ENCODE measurements at regions not wholly inside any gene's neighbourhood (a gene's known extent, or its start where the extent isn't known, plus 50 kb on each side); places are given as distances from the start of the nearest gene placed in this dataset.
"Not testable (repeated sequence)": the region's sequence is repeated elsewhere in the genome, so short reads cannot be mapped to it uniquely, and the experiment has no call there.

- DNase-seq (ENCODE audit: extremely low read depth, low read depth) = no peak
- no peak overlapping the region for H3K4me3 ChIP-seq (replicated peaks; ENCODE audit: low read depth, low read length)
- TF ChIP-seq CTCF (IDR thresholded peaks at IDR 0.05; ENCODE audit: low read depth, low read length, missing control alignments) = no peak
These were observed 1423.9 kb downstream of the BRD1 start for GRCh38 chr22:48403521-48404403.

GRCh38 chr22:48402591-48403031, 1425.1 kb downstream of the BRD1 start:
- DNase-seq (ENCODE audit: extremely low read depth, low read depth) = no peak
- no peak overlapping the region for H3K4me3 ChIP-seq (replicated peaks; ENCODE audit: low read depth, low read length)
- TF ChIP-seq CTCF (IDR thresholded peaks at IDR 0.05; ENCODE audit: low read depth, low read length, missing control alignments) = no peak

GRCh38 chr22:48401523-48401922, 1426.2 kb downstream of the BRD1 start:
- not testable (repeated sequence) for H3K4me3 ChIP-seq (replicated peaks; ENCODE audit: low read depth, low read length); DNase-seq (ENCODE audit: extremely low read depth, low read depth)

GRCh38 chr22:48398181-48398905, 1429.3 kb downstream of the BRD1 start:
- no peak for DNase-seq (ENCODE audit: extremely low read depth, low read depth)
- H3K4me3 ChIP-seq (replicated peaks; ENCODE audit: low read depth, low read length) = no peak overlapping the region
- TF ChIP-seq CTCF (IDR thresholded peaks at IDR 0.05; ENCODE audit: low read depth, low read length, missing control alignments) = no peak

GRCh38 chr22:48397531-48398180, 1430.0 kb downstream of the BRD1 start:
- no peak overlapping the region for H3K4me3 ChIP-seq (replicated peaks; ENCODE audit: low read depth, low read length)
- DNase-seq (ENCODE audit: extremely low read depth, low read depth) = no peak
- TF ChIP-seq CTCF (IDR thresholded peaks at IDR 0.05; ENCODE audit: low read depth, low read length, missing control alignments) = no peak

- TF ChIP-seq CTCF (IDR thresholded peaks at IDR 0.05; ENCODE audit: low read depth, low read length, missing control alignments) = no peak
- DNase-seq (ENCODE audit: extremely low read depth, low read depth) = no peak
- H3K4me3 ChIP-seq (replicated peaks; ENCODE audit: low read depth, low read length) = no peak overlapping the region
These were observed 1430.7 kb downstream of the BRD1 start for GRCh38 chr22:48396785-48397530.
